ENCODE measurements at regions not wholly inside any gene's neighbourhood (a gene's known extent, or its start where the extent isn't known, plus 50 kb on each side); places are given as distances from the start of the nearest gene placed in this dataset.

GRCh38 chr3:59612444-59612715 is 562.6 kb upstream of the CFAP20DC start:
- peaks cover 0 to 4% of the 10 kb centered on the region in 2 donors for H3K9me3 Mint-ChIP-seq
- H3K27me3 Mint-ChIP-seq, result peaks cover 4 to 5% of the 10 kb centered on the region in 2 donors

DNA sequence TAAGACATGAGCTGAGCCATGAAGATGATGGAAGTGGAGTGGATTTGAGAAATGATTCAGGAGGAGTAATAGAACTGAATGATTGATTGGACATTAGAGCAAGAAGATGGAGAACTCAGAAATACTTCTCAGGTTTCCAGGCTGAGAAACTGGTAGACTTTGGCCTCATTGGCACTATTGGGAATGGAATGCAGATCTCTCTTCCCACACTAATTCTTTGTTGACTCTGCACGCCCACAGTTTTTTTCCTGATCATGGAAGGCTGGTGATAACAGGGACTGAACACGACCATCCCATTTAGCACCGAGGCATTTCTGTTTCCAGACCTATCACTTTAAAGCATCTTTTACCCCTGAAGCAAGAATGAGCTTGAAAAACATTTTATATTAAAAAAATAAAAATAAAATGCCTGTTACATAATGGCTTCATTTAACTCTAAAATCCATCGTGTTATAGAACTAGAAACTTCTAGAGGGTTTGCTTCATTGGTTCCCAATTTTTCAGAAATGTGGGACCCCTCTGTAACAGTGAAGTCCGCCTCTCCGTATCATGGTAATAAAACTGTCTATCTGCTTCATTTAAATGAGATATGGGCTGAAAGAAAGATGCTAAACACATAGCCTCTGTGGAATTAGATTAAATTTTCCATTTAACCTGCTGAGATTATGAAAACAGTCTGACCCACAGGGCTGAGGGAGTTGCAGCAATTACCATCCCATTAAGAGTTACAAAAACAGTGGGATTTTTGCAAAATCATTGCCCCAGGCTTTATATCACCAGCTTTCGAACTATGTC is 562.0 kb upstream of the CFAP20DC start:
- DNase-seq, result no peak
- no peaks in the 10 kb centered on the region for H3K36me3 Mint-ChIP-seq

More at GRCh38 chr3:59612444-59612715, 562.6 kb upstream of the CFAP20DC start:
- no peaks in the 10 kb centered on the region for H3K4me1 Mint-ChIP-seq
- no peak overlapping the region for H3K27ac Mint-ChIP-seq
- ATAC-seq (replicated peaks) (no peak), DNase-seq (no peak)
- no peak overlapping the region for H3K4me3 Mint-ChIP-seq
- H3K36me3 Mint-ChIP-seq, result no peaks in the 10 kb centered on the region

DNA sequence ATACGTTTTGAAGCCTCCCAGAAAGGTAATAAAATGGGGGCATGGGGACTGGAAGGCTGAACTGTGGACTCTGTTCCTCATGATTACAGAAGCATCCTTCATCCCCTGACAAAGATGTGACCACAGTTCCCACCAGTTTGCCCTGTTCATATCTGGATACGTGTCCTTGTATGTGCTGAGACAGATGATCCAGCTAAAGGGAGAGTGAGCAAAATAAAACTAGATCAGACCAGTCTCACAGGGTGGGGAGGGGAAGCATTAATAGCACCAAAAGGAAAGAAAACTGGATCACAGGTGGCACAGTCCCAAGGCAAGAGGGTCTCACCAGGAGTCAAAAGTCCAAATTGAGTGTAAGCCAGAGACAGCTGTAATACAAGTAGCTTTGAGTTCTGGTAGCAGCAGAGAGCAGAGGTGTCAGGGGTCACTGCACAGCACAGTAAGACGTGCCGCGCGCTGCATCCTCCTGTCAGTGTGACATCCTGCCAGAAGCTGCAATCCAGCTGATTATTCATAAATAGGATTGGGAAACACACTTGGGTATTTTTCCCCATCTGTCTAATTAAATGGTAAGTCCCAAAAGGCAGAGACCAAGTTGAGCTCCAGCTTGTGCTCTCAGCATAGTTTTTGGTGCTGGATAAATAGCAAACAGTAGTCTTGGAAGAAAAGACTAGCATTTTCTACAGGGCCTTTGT is 560.0 kb upstream of the CFAP20DC start:
- no peak overlapping the region for H3K27ac Mint-ChIP-seq
- H3K27me3 Mint-ChIP-seq, result peaks cover 2 to 5% of the 10 kb centered on the region in 2 donors
- peaks cover 0 to under 1% of the 10 kb centered on the region in 2 donors for H3K9me3 Mint-ChIP-seq
- H3K4me3 Mint-ChIP-seq, result no peak overlapping the region
- no peak for DNase-seq
- H3K4me1 Mint-ChIP-seq, result no peaks in the 10 kb centered on the region
- H3K36me3 Mint-ChIP-seq, result no peaks in the 10 kb centered on the region
- no peak for ATAC-seq (replicated peaks)

More for the DNA sequence above, 562.0 kb upstream of the CFAP20DC start:
- no peaks in the 10 kb centered on the region for H3K4me1 Mint-ChIP-seq
- H3K9me3 Mint-ChIP-seq, result peaks cover 0 to 4% of the 10 kb centered on the region in 2 donors
- no peak overlapping the region for H3K4me3 Mint-ChIP-seq
- H3K27me3 Mint-ChIP-seq, result peaks cover 4 to 5% of the 10 kb centered on the region in 2 donors
- no peak for ATAC-seq (replicated peaks)
- H3K27ac Mint-ChIP-seq, result no peak overlapping the region

DNA sequence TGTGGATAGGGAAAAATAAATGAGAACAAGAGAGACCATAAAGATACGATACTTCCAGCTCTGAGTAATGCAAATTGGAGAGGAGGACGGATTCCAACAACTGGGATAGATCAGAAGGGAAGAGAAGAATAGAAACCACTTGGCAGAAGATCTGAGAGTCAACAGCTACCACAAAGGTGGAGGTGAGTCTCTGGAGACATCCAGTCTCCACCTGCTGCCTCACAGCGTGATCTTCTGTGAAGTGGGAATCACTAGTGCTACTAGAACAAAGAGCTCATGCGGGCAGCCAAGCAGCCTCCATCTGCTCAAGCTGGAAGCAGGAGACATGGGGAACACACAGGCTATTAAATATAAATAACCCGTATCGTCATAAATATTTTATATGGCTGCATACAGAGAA is 558.5 kb upstream of the CFAP20DC start:
- H3K36me3 Mint-ChIP-seq, result no peaks in the 10 kb centered on the region
- no peak overlapping the region for H3K4me3 Mint-ChIP-seq
- H3K27me3 Mint-ChIP-seq, result peaks cover 5% of the 10 kb centered on the region in 2 donors
- no peaks in the 10 kb centered on the region for H3K4me1 Mint-ChIP-seq
- no peak overlapping the region for H3K27ac Mint-ChIP-seq
- DNase-seq, result no peak
- ATAC-seq (replicated peaks), result no peak
- no peaks in the 10 kb centered on the region for H3K9me3 Mint-ChIP-seq

GRCh38 chr3:59607656-59608055 is 557.8 kb upstream of the CFAP20DC start:
- H3K27ac Mint-ChIP-seq, result no peak overlapping the region
- no peaks in the 10 kb centered on the region for H3K36me3 Mint-ChIP-seq
- H3K27me3 Mint-ChIP-seq, result peaks cover 0 to 5% of the 10 kb centered on the region in 2 donors
- ATAC-seq (replicated peaks) (no peak), DNase-seq (no peak)
- no peaks in the 10 kb centered on the region for H3K9me3 Mint-ChIP-seq
- H3K4me3 Mint-ChIP-seq, result no peak overlapping the region
- no peaks in the 10 kb centered on the region for H3K4me1 Mint-ChIP-seq

GRCh38 chr3:59606638-59607266 is 556.9 kb upstream of the CFAP20DC start:
- DNase-seq (no peak), ATAC-seq (replicated peaks) (no peak)
- Mint-ChIP-seq H3K9me3 (no peaks in the 10 kb centered on the region), H3K36me3 (no peaks in the 10 kb centered on the region), H3K27ac (no peak overlapping the region), H3K4me1 (no peaks in the 10 kb centered on the region), H3K27me3 (peaks cover 0 to 5% of the 10 kb centered on the region in 2 donors), H3K4me3 (no peak overlapping the region)

DNA sequence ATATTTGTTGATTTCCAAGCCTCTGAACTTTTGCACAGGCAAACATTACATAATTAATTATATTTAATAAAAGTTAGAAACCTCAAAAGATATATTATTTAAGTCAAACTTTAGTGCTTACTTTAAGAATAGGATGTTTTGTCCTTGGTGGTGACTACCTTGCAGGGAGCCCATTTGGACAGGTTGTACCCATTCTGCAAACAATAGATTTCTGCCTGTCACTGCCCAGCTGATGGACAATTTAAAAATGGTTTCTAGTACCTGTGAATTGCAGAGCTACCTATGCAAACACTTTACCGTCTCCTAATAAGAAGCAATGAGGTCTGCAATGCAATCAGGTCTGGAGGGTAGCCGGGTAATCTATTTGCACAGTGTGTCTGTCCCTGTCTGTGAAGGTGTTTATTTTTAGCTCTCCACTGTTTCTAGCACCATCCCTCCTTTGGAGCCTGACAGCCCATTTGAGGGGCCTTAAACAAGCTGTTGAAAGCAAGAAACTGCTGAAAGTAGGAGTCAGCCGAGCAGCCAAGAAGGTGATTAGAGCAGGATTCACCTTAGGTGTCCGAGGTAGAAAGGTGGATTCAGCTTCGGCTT is 556.2 kb upstream of the CFAP20DC start:
- no peak overlapping the region for H3K27ac Mint-ChIP-seq
- H3K4me1 Mint-ChIP-seq, result no peaks in the 10 kb centered on the region
- no peak for DNase-seq
- no peaks in the 10 kb centered on the region for H3K36me3 Mint-ChIP-seq
- H3K4me3 Mint-ChIP-seq, result no peak overlapping the region
- H3K27me3 Mint-ChIP-seq, result peaks cover 0 to 5% of the 10 kb centered on the region in 2 donors
- H3K9me3 Mint-ChIP-seq, result no peaks in the 10 kb centered on the region
- no peak for ATAC-seq (replicated peaks)

DNA sequence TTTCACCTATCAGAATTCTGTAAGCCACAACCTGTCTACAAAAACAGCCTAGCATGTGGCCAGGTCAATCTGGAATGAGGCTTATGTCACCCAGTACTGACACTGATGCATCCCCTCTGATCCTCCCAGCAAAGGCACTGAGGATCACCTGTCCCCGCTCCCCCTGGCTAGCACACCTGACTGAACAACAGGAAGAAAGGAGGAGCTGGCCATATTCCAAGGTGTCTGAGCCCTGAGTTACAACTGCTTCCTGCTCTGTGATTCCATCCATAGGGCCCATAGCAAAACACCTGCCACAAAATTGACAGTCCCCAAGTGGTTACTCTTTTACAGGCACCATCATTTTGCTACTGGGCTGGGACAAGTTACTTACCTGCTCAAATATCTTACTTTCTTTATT is 555.5 kb upstream of the CFAP20DC start:
- ATAC-seq (replicated peaks) (no peak), DNase-seq (no peak)
- H3K36me3 Mint-ChIP-seq, result no peaks in the 10 kb centered on the region
- H3K27me3 Mint-ChIP-seq, result peaks cover 0 to 5% of the 10 kb centered on the region in 2 donors
- H3K4me1 Mint-ChIP-seq, result no peaks in the 10 kb centered on the region
- no peaks in the 10 kb centered on the region for H3K9me3 Mint-ChIP-seq
- no peak overlapping the region for H3K4me3 Mint-ChIP-seq
- H3K27ac Mint-ChIP-seq, result no peak overlapping the region

GRCh38 chr3:59601486-59601885 is 551.7 kb upstream of the CFAP20DC start:
- Mint-ChIP-seq H3K27ac (no peak overlapping the region), H3K4me1 (no peaks in the 10 kb centered on the region), H3K4me3 (no peak overlapping the region), H3K27me3 (peaks cover 5% of the 10 kb centered on the region in 2 donors), H3K36me3 (no peaks in the 10 kb centered on the region), H3K9me3 (no peaks in the 10 kb centered on the region)
- ATAC-seq (replicated peaks) (no peak), DNase-seq (no peak)

DNA sequence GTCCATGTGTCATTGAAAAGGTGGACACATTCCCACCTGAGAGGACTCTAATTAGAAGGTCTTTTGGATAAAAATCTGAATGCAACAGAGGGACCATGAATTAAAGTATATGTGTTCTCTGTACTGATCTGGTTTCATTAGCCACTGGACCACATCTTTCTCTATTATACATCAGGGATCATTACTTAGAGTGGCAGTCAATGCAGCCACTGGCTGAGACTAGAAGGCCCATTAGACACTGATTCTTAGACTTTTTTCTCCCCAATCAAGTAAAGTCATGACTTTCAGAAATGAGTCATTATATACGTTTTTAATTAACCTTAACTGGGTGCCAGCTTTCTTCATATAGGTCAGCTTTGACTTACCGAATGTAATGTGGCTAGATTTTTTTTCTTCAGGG is 550.8 kb upstream of the CFAP20DC start:
- ATAC-seq (replicated peaks) (no peak), DNase-seq (no peak)
- Mint-ChIP-seq H3K27me3 (peaks cover 5% of the 10 kb centered on the region in 2 donors), H3K9me3 (peaks cover 2 to 3% of the 10 kb centered on the region in 2 donors), H3K36me3 (peaks cover 0 to 2% of the 10 kb centered on the region in 2 donors), H3K27ac (no peak overlapping the region), H3K4me1 (no peaks in the 10 kb centered on the region), H3K4me3 (no peak overlapping the region)

DNA sequence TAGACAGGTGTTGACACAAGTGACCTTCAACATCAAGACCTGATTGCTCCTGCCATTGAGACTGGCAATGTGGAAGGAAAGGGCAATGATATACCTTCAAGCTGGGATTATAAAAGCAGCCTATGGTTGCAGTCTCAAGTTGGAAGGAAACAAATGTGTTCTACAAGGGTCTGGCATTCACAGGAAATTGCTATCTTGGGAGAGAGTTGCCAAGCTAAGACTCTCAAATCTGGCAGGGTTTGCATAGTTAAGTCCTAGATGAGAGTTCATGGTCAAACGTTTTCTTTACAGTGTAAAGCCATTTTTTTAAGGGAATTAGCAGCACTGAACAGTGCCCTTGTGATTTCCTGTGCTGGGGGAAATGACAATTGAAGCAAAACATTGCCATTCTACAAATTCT is 546.9 kb upstream of the CFAP20DC start:
- H3K27me3 Mint-ChIP-seq, result peaks cover 4 to 5% of the 10 kb centered on the region in 2 donors
- no peak overlapping the region for H3K27ac Mint-ChIP-seq

GRCh38 chr3:59595830-59596229 is 546.0 kb upstream of the CFAP20DC start:
- DNase-seq (no peak), ATAC-seq (replicated peaks) (no peak)
- H3K27ac Mint-ChIP-seq, result no peak overlapping the region
- H3K4me1 Mint-ChIP-seq, result no peaks in the 10 kb centered on the region
- H3K27me3 Mint-ChIP-seq, result peaks cover 4 to 5% of the 10 kb centered on the region in 2 donors
- H3K36me3 Mint-ChIP-seq, result peaks cover 0 to 3% of the 10 kb centered on the region in 2 donors
- no peak overlapping the region for H3K4me3 Mint-ChIP-seq
- H3K9me3 Mint-ChIP-seq, result peaks cover 6 to 7% of the 10 kb centered on the region in 2 donors

More for the DNA sequence above, 546.9 kb upstream of the CFAP20DC start:
- Mint-ChIP-seq H3K4me3 (no peak overlapping the region), H3K4me1 (no peaks in the 10 kb centered on the region), H3K9me3 (peaks cover 6 to 7% of the 10 kb centered on the region in 2 donors), H3K36me3 (peaks cover 0 to 3% of the 10 kb centered on the region in 2 donors)
- DNase-seq, result no peak
- ATAC-seq (replicated peaks), result no peak

DNA sequence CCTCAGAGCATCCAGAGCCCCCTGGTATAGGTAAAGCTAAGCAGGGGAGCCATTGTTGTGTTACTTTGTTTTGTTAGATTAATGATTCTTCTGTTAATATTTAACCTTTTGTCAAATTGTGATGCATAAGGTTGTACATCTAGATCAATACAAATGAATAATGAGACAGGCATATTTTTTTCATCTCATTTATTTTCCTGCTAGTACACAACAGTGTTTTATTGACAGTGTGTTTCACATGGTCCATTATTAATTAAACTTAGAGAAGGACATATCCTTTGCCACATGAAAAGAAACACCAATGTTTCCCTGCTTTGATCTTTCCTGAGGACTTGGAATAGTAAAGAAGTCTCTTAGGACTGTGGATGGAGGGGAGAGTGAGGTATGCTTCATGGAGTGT is 543.6 kb upstream of the CFAP20DC start:
- Mint-ChIP-seq H3K4me3 (no peak overlapping the region), H3K27me3 (peaks cover 0 to 4% of the 10 kb centered on the region in 2 donors), H3K9me3 (peaks cover 6 to 7% of the 10 kb centered on the region in 2 donors), H3K4me1 (no peaks in the 10 kb centered on the region), H3K27ac (no peak overlapping the region), H3K36me3 (peaks cover 0 to 3% of the 10 kb centered on the region in 2 donors)
- no peak for ATAC-seq (replicated peaks)
- DNase-seq, result no peak

- Mint-ChIP-seq H3K4me1 (peaks cover 2 to 6% of the 10 kb centered on the region in 2 donors), H3K9me3 (peaks cover 10 to 11% of the 10 kb centered on the region in 2 donors), H3K27me3 (peaks cover 0 to 8% of the 10 kb centered on the region in 2 donors), H3K36me3 (peaks cover 0 to 2% of the 10 kb centered on the region in 2 donors), H3K27ac (no peak overlapping the region), H3K4me3 (no peak overlapping the region)
- ATAC-seq (replicated peaks) (peak; percentile 25 to 50), DNase-seq (no peak)
These were observed 531.2 kb upstream of the CFAP20DC start for GRCh38 chr3:59580996-59581395.

Data from stimulated activated naive B cell treated with anti-CD40 and anti-IgM and Interleukin-4, amounts not matched to agents 10 μg/mL and 1 μg/mL and 100 μg/mL, for 72 hours (primary cell).